ENCODE measurements at regions not wholly inside any gene's neighbourhood (a gene's known extent, or its start where the extent isn't known, plus 50 kb on each side); places are given as distances from the start of the nearest gene placed in this dataset.

DNA sequence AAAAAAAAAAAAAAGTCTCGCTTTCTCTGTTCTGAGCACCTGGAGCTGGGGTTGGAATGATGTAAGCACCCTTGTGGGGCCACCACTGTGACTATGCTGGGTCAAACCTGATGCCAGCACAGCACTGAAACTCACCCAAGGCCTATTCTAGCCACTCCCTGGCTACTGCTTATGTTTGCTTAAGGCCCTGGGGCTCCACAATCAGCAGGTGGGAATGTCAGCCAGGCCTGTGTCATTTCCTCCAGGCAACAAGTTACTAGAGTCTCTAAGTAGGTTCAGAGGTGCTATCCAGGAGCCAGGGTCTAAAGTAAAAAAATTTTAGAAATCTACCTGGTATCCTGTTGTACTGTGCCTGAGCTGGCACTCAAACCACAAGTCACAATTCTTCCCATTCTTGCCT, 1306.8 kb downstream of the STIM2 start:
- FAIRE-seq, result no peak
- no peak for DNase-seq (ENCODE audit: low spot score)

DNA sequence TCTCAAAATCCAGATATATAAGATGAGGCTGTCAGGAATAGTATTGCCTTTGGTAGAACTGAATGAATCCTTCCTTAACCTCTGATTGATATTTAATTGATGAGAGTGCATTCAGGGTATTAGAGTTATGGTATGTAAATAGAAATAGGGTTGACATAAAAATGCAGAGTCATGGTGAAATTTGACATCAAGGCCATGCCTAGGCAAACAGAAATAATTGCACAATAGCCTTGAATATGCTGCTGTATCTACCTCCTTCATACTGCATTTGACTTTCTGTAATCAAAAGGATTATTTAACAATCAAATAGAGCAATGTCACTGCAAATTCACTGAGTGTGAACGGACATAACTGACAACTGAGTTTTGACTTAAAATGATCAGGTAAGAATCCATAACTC, 1316.3 kb downstream of the STIM2 start:
- FAIRE-seq, result no peak
- no peak for DNase-seq (ENCODE audit: low spot score)

- DNase-seq (ENCODE audit: low spot score) (no peak), FAIRE-seq (no peak)
Measured at GRCh38 chr4:28177641-28178040, 1317.0 kb downstream of the STIM2 start.

DNA sequence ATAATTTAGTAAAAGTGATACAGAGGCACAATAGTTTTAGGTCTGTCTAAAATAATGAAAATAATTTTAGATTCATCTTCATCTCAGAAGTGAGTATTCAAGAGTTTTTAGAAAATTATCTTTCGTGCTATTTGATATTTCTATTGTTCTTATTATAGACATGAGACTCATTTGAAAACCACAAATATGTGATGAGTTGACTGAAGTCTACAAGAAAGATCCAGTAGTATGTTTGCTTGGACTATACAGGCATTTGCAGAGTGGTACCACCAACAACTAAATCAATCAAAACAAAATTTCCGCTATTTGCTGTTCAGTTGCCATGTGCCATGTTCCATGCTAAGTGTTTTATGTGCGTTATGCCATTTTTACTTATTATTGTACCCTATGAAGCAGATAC, 1318.5 kb downstream of the STIM2 start:
- DNase-seq (ENCODE audit: low spot score) (no peak), FAIRE-seq (no peak)

DNA sequence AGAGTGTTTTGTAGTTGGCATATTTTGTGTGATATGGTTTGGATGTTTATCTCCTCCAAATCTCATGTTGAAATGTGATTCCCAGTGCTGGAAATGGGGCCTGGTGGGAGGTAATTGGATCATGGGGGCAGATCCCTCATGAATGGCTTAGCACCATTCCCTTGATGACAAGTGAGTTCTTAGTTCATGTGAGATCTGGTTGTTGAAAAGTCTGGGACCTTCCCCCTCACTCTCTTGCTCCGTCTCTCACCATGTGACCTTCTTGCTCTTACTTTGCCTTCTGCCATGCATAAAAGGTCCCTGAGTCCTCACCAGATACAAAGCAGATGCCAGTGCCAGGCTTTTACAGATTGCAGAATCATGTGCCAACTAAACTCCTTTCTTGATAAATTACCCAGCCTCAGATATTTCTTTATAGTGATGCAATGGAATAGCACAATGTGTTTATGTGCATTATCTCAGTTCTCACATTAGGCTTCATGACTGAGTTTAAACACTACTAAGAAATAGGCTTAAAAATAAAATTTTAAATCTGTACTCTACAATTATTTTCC, 1348.8 kb downstream of the STIM2 start:
- FAIRE-seq (no peak), DNase-seq (ENCODE audit: low spot score) (no peak)

GRCh38 chr4:28211676-28212470, 1351.2 kb downstream of the STIM2 start:
- DNase-seq (ENCODE audit: low spot score) (no peak), FAIRE-seq (no peak)

DNA sequence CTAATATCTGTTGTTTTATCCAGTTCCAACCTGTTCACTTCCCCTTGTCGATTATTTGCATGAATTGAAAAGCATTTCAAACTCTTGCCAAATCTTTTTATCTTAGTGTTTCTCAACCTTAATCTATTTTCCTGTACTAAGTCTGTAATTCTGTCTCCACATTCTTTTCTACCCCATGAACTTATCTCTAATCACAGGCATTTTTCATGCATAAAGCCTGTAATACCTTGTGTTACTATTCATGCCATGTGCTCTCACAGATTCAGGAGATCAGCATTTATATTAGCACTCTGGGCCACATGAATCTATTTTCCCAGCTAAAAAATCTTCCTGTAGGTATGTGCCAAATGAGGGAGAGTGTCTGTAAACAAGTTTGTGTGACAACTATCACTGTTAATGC, 1360.9 kb downstream of the STIM2 start:
- no peak for DNase-seq (ENCODE audit: low spot score)
- FAIRE-seq, result no peak

- FAIRE-seq, result no peak
- peak; percentile 17 for DNase-seq (ENCODE audit: low spot score)
Measured at GRCh38 chr4:28225050-28225449, 1364.4 kb downstream of the STIM2 start.

DNA sequence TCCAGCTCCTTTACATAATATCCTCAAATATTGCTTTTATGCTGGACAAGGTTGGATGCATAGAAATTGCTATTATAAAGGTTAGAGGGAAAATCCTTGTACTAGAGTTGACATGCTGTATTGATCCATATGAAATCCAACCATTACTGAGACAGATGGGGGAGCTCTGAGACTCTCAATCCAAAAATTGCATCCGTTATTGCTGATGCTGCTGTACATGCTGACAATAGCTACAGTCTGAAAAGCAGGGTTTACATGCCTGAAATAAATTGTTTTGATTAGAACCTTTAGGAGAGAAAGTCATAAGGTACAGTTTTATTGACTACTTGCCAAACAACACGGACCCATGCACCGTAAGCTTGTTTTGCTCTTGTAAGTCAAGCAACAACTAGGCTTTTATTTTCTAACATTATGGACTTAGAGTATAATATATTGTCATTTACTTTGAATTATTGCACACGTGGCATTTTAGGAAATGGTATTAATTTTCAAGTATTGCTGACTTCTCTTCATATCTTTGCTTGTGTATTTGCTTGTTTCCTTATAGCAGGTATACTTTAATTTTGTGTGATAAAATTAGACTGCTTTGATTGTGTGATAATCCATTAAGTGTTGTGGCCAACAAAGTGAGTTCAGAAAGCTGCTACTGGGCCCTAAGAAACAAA, 1365.2 kb downstream of the STIM2 start:
- FAIRE-seq (no peak), DNase-seq (ENCODE audit: low spot score) (no peak)

- no peak for FAIRE-seq
Measured at GRCh38 chr4:28226962-28227361, 1366.3 kb downstream of the STIM2 start.

DNA sequence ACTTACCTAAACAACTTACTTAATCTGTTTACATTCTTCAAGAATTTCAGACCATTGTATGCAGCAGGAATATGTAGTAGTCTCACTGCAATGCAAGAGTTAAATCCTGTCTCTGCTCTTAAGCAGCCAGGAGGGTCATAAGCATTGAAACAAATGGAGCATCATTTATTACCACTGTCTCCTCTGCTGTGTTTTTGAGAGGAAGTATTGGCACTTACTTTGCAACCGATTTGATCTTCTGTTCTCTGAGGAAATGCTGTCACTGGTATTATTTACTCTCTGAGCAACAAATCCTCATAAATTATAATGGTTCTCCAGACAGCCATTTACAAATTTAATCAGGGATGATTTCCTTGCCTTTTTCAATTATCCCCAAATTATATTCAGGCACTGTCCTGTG, 1367.1 kb downstream of the STIM2 start:
- no peak for DNase-seq (ENCODE audit: low spot score)
- FAIRE-seq, result no peak

More at GRCh38 chr4:28226962-28227361, 1366.3 kb downstream of the STIM2 start:
- no peak for DNase-seq (ENCODE audit: low spot score)

DNA sequence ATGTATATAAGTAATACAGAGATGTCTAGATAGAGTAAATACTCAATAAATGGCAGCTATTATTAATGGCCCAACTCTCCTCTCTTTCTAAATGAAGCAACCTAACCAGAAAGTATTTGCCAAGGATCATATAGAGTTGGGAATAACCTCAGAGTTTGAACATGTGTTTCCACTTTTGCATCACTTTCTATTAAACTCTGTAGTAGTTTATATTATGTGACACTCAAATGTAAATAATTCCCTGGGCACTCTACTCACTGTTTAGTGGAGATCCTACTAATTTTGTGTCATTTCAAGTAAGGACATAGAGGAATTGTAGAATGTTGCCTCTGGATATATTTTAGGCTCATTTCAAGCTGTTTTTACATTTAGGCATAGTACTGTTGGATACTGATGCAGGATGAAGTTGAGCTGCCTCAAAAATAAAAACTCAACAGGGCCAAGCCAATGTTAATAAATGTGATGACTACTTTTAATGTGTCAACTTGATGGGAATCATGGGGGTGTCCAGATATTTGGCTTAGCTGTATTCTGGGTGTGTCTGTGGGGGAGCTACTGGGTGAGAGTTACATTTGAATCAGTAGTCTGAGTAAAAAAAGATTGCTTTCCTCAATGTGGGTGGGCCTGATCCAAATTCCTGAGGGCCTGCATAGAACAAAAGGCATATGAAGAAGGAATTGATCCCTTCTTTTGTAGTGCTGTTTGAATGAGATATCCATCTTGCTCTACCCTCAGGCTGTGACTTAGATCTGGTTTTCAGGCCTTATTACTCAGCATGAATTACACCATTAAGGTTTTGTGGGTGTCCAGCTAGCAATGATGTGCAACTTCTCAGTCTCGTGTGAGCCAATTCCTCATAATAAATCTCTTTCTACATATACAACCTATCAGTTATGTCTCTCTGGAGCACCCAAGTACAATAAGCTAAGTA, 1368.2 kb downstream of the STIM2 start:
- DNase-seq (ENCODE audit: low spot score) (no peak), FAIRE-seq (no peak)

DNA sequence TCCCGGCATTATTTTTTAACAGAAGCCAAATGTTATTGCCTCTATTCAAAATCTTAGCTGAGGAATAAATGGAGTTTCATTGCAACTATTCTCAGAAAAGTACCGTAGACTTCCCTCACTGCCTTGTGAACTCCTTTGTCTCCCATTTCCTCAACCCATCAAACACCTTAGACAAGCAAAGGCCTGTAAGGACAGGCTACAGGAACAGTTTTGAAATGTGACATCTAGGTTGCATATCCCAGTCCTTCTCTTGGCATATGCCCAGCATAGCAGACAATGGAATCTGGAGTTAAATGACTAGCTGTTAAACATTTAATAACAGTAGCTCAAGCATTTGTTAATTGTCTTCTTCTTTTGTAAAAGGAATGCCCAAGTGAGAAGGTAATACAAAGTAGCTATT, 1371.7 kb downstream of the STIM2 start:
- FAIRE-seq (no peak), DNase-seq (ENCODE audit: low spot score) (no peak)

DNA sequence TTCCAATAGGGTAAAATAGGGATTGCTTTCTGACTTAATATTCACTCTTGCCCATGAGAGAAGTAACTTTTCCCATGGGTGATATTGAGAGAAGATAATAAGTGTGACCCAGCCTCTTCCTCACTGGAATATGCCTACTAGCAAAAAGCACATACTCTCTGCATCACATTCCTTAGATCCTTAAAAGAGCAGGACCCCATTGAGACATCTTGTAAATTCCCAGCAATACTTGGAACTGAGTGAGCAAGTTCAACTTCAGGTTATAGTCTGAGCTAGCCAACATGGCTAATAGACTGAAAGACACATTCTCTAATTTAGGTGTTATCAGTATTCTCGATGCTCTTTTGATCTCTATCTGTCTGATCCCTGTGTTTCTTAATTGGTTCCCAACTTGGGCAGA, 1372.3 kb downstream of the STIM2 start:
- FAIRE-seq (no peak), DNase-seq (ENCODE audit: low spot score) (no peak)

GRCh38 chr4:28233724-28234123, 1373.1 kb downstream of the STIM2 start:
- FAIRE-seq, result no peak

DNA sequence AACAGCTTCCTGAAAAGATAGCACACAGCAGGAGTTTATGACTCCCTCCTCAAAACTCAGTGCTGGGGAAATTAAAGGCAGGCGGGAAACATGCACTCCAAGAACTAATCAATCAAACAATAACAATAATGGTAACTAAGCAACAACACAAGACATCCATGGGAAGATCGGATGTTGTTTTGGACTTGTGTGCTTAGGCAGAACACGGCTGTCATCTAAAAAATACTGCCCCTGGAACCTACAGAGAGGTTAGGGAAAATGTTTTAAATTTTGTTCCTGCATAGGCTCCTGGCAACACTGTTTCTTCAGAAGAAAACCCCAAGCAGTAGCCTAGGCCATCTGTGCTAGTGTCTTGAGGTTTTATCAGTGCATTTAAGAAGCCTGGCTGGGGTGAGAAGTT, 1378.2 kb downstream of the STIM2 start:
- FAIRE-seq (no peak), DNase-seq (ENCODE audit: low spot score) (no peak)

More at GRCh38 chr4:28233724-28234123, 1373.1 kb downstream of the STIM2 start:
- DNase-seq (ENCODE audit: low spot score), result no peak

GRCh38 chr4:28241021-28241420, 1380.4 kb downstream of the STIM2 start:
- DNase-seq (ENCODE audit: low spot score) (no peak), FAIRE-seq (no peak)

DNA sequence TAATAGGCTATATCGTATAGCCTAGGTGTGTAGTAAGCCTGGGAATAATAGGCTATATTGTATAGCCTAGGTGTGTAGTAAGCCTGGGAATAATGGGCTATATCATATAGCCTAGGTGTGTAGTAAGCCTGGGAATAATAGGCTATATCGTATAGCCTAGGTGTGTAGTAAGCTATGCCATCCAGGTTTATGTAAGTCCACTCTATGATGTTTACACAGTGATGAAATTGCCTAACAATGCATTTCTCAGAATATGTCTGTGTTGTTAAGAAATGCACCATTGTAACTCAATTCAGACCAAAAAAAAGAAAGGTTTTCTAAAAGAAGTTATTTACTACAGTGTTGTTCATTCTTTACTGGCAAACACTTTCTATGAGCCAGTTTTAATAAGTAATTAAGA, 1387.2 kb downstream of the STIM2 start:
- DNase-seq (ENCODE audit: low spot score) (no peak), FAIRE-seq (no peak)

GRCh38 chr4:28248269-28248668, 1387.6 kb downstream of the STIM2 start:
- DNase-seq (ENCODE audit: low spot score) (no peak), FAIRE-seq (no peak)

DNA sequence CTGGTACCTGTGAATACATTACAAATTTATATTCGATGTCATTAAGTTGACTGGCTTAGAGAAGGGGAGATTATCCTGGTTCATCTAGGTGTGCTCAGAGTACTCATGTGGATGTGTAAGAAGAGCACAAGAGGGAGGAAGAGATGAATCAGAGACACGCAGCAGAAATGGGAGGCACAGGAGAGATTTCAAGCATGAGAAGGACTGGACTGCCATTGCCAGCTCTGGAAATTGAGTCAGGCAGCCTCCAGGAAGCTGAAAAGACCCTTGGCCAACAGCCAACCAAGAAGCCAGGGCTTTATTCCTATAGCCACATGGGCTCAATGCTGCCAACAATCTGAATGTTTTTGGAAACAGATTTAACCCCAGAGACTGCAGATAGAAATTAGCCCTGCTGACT, 1390.0 kb downstream of the STIM2 start:
- no peak for DNase-seq (ENCODE audit: low spot score)
- no peak for FAIRE-seq

GRCh38 chr4:28251831-28252230, 1391.2 kb downstream of the STIM2 start:
- FAIRE-seq (no peak), DNase-seq (ENCODE audit: low spot score) (no peak)

GRCh38 chr4:28254003-28254402, 1393.4 kb downstream of the STIM2 start:
- FAIRE-seq (no peak), DNase-seq (ENCODE audit: low spot score) (no peak)

Data from RCC 7860 (cell line).